Hepatocyte (in vitro differentiated cells): ENCODE measurements at regions not wholly inside any gene's neighbourhood (a gene's known extent, or its start where the extent isn't known, plus 50 kb on each side); places are given as distances from the start of the nearest gene placed in this dataset.

Experiments
- DNase-seq: peaks from one replicate; pipeline ENCODE4 v3.0.0-alpha.2; 2016; ENCODE audit warnings: low spot score
- H2AFZ ChIP-seq: fragments of 200-600 bp; sonication (generic); 2 replicates; pipeline ENCODE4 v1.6.0; 2016; ENCODE audit warnings: antibody characterized with exemption, mild to moderate bottlenecking
- H3K27ac ChIP-seq: fragments of 200-600 bp; sonication (generic); 2 replicates; pipeline ENCODE4 v1.5.1; 2016; ENCODE audit warnings: mild to moderate bottlenecking
- H3K27me3 ChIP-seq: fragments of 200-600 bp; sonication (generic); 2 replicates; pipeline ENCODE4 v1.6.1; 2016
- H3K36me3 ChIP-seq: fragments of 200-600 bp; sonication (generic); replicated peaks from 2 replicates; pipeline ENCODE4 v1.5.1; 2016; ENCODE audit warnings: low read depth; ENCODE audit not compliant: insufficient read depth
- H3K4me1 ChIP-seq: fragments of 200-600 bp; sonication (generic); 2 replicates; pipeline ENCODE4 v1.5.1; 2016; ENCODE audit warnings: mild to moderate bottlenecking, moderate library complexity; ENCODE audit not compliant: insufficient read depth
- H3K4me2 ChIP-seq: fragments of 200-600 bp; sonication (generic); 2 replicates; pipeline ENCODE4 v1.6.0; 2016
- H3K4me3 ChIP-seq: fragments of 200-600 bp; sonication (generic); 2 replicates; pipeline ENCODE4 v1.5.1; 2016; ENCODE audit warnings: mild to moderate bottlenecking
- H3K79me2 ChIP-seq: fragments of 200-600 bp; sonication (generic); 2 replicates; pipeline ENCODE4 v1.6.0; 2017; ENCODE audit warnings: mild to moderate bottlenecking
- H3K9me2 ChIP-seq: fragments of 200-600 bp; sonication (generic); replicated peaks from 2 replicates; pipeline ENCODE4 v1.6.0; 2017; ENCODE audit warnings: mild to moderate bottlenecking; ENCODE audit not compliant: insufficient read depth
- H3K9me3 ChIP-seq: fragments of 200-600 bp; sonication (generic); 2 replicates; pipeline ENCODE4 v1.5.1; 2016; ENCODE audit warnings: low read depth, mild to moderate bottlenecking
- H4K20me1 ChIP-seq: fragments of 200-600 bp; sonication (generic); 2 replicates; pipeline ENCODE4 v1.6.0; 2016; ENCODE audit warnings: mild to moderate bottlenecking; ENCODE audit not compliant: insufficient read depth, poor library complexity, severe bottlenecking
- CTCF ChIP-seq: fragments of 200-600 bp; sonication (generic); IDR thresholded peaks from 2 replicates; pipeline ENCODE4 v1.5.1; 2016; ENCODE audit warnings: antibody characterized with exemption, mild to moderate bottlenecking; ENCODE audit not compliant: poor library complexity
- EZH2 ChIP-seq: fragments of 200-600 bp; sonication (generic); IDR thresholded peaks from 2 replicates; pipeline ENCODE4 v1.6.1; 2016; ENCODE audit warnings: antibody characterized with exemption, mild to moderate bottlenecking, borderline replicate concordance
- EZH2phosphoT487 ChIP-seq: fragments of 200-600 bp; sonication (generic); IDR thresholded peaks from one replicate; pipeline ENCODE4 v1.6.1; 2018; ENCODE audit warnings: antibody characterized with exemption, mild to moderate bottlenecking, low read depth, moderate library complexity; ENCODE audit not compliant: unreplicated experiment, severe bottlenecking
- WGBS: methylation state at CpG from one replicate; pipeline ENCODE4 v1.1.6; 2016; ENCODE audit warnings: low lambda C conversion rate; ENCODE audit errors: missing lambda C conversion rate; 5-methylcytosine and 5-hydroxymethylcytosine counted together

DNA sequence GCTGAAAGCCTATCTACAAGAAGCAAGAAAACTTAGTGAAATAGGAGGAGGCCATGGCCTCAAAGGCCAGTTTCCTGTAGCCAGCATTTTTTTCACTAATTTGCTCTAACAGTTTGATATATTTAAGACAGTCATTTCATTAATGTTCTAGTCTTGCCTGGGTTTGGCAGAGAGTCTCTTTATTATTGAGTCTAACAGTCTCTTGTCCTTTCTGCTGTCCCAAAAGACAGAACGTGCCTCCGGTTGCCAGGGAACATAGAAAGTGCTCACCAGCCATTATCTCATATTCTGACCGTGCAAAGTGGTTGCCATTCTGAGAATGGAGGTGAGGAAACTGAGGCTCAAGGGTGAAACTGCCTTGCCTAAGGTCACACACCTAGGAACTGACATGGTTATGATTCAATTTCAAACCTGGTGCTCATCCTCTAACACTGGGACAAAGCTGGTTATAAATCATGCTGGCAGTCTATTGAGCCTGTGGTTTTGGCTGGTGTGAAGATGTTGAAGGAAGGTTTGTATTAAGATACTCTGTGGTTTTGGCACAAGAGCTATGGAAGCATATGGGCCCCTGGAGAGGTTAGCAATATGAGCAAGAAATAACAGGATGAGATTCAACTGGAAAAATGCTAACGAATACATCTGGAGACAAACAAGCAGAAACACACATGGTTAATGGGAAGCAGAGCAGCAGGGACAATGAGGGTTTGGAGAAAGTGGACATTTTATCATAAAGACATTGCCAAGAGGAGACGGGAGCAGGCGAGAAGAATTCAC is 903.3 kb upstream of the KLHL29 start:
- Histone ChIP-seq H4K20me1 (no peaks in the 10 kb centered on the region), H3K9me2 (no peaks in the 10 kb centered on the region), H3K79me2 (no peaks in the 10 kb centered on the region), H3K9me3 (no peaks in the 10 kb centered on the region), H3K27me3 (no peaks in the 10 kb centered on the region), H2AFZ (no peak overlapping the region), H3K4me1 (no peaks in the 10 kb centered on the region), H3K27ac (no peak overlapping the region), H3K4me3 (no peak overlapping the region), H3K36me3 (no peaks in the 10 kb centered on the region), H3K4me2 (no peak overlapping the region)
- DNase-seq, result no peak
- peak; percentile 40 for TF ChIP-seq EZH2phosphoT487
- no peak for TF ChIP-seq CTCF
- WGBS, result 82% methylated on average over 6 of the region's 6 CpGs

DNA sequence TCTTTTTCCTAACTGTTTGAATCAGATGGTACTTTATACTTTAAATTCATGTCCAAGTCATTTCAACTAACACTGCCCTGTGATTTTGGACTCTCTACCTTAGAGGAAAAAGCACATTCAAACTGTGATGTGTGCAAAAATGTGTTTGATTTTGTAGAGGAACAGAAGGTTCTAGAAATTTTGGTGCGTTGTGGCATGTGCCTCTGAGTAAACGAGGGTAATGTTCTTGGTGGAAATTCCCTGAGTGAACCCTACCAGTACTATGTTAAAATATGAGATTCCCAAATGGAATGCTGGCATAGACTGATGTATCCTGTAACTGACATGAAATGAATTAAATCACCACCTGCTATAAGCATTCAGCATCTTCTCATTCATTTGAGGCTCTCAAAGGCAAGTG is 901.9 kb upstream of the KLHL29 start:
- no peaks in the 10 kb centered on the region for H3K4me1 ChIP-seq
- H3K27me3 ChIP-seq, result no peaks in the 10 kb centered on the region
- no peak overlapping the region for H2AFZ ChIP-seq
- no peak overlapping the region for H3K4me2 ChIP-seq
- WGBS, result 96% methylated on average over 2 of the region's 2 CpGs
- no peaks in the 10 kb centered on the region for H3K36me3 ChIP-seq
- H4K20me1 ChIP-seq, result no peaks in the 10 kb centered on the region
- no peaks in the 10 kb centered on the region for H3K9me3 ChIP-seq
- TF ChIP-seq EZH2 (no peak), EZH2phosphoT487 (no peak), CTCF (no peak)
- H3K79me2 ChIP-seq, result no peaks in the 10 kb centered on the region
- H3K4me3 ChIP-seq, result no peak overlapping the region
- H3K9me2 ChIP-seq, result no peaks in the 10 kb centered on the region
- no peak overlapping the region for H3K27ac ChIP-seq
- no peak for DNase-seq

DNA sequence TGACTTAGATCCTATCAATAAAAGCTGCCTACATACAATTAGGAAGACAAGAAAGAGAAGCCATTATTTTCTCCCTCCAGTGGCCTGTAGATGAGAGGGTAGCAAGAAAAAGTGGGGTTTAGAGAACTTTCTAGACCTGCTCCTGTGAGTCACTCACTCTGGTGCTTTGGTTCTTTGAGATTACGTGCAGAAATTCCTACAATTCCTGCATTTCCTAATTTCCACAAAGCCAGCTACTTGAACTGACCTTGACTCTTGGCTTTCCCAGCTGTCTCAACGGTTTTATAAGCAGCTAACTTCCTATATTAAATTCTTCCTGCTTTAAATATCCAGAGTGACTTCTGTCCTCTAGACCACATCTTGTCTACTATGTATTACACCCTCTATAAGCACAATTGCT is 899.5 kb upstream of the KLHL29 start:
- Histone ChIP-seq H3K4me1 (no peaks in the 10 kb centered on the region), H3K9me2 (no peaks in the 10 kb centered on the region), H3K79me2 (no peaks in the 10 kb centered on the region), H3K27me3 (no peaks in the 10 kb centered on the region), H3K9me3 (no peaks in the 10 kb centered on the region), H2AFZ (no peak overlapping the region), H3K4me2 (no peak overlapping the region), H3K27ac (no peak overlapping the region), H3K4me3 (no peak overlapping the region), H4K20me1 (no peaks in the 10 kb centered on the region), H3K36me3 (no peaks in the 10 kb centered on the region)
- TF ChIP-seq CTCF (no peak), EZH2 (no peak), EZH2phosphoT487 (no peak)
- WGBS, result 52% methylated on average over 2 of the region's 2 CpGs
- no peak for DNase-seq
